Putamen (tissue), 1 donor: ENCODE measurements at regions not wholly inside any gene's neighbourhood (a gene's known extent, or its start where the extent isn't known, plus 50 kb on each side); places are given as distances from the start of the nearest gene placed in this dataset.
"Not testable (repeated sequence)": the region's sequence is repeated elsewhere in the genome, so short reads cannot be mapped to it uniquely, and the experiment has no call there.

Experiments
- DNase-seq: peaks from one replicate; pipeline ENCODE4 v3.0.0-alpha.2; 2016; ENCODE audit warnings: low spot score

DNA sequence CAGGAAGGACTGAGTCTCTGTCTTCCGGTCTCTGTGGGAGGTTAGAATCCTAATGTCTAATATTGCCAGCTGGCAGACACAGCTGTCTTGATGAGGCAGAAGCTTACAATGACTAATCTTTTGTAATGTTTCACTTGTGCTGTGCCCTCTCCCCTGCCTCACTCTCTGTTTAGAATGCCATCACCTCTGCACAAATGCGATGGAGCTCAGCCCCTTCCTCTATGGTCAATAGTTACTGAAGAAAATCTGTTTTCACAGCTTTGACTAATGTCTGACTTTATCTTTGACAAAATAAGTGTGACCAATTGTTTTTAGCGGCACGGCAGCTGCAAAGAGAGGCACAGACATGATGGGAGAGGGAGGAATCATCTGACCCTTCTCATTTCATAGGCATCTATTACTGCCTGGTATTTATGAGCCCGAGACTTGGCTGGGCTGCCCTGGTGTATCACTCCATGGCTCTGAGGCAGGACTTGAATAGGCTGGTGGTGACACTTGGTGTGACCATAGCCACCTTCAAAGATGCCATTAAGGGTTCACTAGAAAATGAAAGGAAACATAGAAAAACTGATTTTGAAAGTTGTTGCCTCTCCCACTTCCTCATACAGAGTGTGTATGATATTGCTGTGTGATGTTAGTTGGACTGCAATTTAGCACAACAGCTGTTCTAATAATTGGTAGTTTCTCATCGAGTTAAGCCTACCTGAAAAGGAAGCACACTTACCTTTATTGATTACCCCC lies 163.2 kb upstream of the NBPF11 start:
- no peak for DNase-seq

DNA sequence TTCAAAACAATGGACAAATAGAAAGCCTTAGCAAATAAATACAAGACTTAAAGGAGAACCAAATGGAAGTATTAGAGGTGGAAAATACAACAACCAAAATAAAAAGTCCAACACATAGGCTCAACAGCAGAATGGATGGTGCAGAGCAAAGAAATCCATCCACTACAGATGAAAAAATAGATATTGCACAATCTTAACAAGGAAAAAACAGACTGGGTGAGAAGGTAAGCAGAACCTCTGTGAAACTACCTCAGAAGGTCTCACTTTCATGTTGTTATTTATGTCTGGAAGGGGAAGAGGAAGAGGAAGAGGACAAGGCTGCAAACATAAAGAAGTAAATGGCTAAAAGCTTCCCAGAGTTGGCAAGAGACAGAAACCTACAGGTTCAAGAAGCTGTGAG lies 158.7 kb upstream of the NBPF11 start:
- DNase-seq: no peak

DNA sequence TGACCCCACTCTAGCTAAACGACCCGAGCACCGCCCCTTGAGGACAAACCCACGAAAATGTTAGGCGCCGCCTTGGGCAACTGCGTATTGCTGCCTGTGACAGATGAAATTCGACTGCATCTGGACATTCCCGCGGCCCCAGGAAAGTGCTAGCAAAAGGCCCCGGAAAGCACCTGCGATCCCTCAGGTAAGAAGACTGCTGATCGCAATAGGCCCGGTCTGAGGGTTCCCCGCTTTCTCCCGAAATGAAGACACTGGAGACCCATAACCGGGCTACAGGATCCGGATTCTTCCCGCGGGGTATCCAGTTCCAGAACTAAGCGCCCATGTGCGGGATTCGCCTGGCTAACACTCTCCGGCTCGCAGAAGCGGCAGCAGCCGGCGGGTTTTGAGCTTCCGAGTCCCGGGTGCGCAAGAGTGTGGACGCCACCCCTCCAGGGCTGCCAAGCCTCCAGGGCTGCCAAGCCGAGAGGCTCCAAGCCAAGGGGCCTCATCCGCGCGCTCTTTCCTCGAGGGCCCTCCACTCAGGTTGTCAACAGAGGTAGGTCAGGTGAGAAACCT lies 157.9 kb upstream of the NBPF11 start:
- no peak for DNase-seq

DNA sequence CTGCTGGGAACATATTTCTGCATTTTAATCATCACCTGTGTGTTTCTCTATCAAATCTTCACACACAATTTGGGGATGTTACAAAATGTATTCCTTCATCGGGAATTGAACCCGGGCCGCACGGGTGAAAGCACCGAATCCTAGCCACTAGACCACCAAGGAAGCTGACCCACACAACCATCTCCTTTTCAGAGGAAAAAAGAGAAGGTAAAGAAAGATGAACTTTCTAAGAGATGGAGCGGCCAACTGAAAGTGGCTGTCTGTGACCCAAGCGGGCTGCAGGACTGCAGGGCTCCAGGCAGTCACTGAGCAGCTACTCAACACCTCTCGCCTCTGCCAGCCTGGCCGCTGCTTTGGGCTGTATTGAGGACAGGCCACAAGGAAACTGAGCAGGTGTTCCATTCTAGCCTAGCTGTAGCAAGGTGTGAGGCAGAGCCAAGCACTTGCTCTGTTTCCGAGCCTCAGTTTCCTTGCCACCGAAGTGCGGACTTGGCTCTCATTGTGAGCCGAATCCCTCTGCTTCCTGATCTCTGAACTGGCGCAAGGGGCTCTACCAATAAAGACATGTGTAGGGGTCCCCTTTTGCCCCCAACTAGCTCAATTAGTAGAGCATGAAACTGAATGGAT lies 156.9 kb upstream of the NBPF11 start:
- DNase-seq: no peak

DNA sequence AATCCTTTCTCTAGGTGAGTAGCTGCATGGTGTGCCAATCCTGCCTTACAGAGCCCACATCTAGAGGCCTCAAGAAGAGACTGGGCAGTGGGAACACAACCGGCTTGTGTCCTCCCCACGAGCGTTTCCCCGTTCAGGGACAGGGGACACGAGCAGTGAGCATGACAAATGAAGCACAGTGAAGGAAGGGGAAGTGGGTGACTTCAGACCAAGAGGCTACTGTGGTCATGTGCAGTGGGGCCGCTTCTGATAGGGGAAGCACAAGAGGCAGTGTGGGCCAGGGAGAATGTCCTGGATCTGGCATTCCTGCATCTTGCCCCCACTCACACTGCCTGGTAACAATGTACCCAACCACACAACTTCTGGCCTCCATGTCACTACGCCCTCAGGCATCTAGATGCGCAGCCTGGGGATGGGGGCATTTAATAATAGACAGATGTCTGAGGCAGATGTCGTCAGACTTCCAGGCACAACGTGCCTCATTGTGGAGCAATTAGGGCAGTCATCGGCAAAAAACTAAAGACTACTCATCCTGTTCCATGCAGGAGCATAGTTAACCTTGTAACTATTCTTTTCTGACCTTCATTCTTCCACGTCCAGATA lies 155.6 kb upstream of the NBPF11 start:
- peak; percentile 3 for DNase-seq

DNA sequence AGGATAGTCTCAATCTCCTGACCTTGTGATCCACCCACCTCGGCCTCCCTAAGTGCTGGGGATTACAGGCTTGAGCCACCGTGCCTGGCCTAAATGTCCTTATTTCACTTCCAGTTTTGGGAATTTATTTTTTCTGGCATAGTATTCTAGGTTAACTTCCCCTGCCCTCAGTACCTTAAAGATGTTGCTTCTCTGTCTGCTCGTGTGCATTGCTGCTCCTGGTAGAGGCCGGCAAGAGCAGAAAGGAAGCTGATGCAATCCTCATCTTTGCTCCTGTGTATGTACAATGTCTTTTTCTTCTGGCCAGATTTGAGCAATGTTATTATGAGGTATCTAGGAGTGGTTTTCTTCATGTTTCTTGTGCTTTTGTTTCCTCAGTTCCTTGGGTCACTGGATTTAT lies 152.9 kb upstream of the NBPF11 start:
- DNase-seq: not testable (repeated sequence)

DNA sequence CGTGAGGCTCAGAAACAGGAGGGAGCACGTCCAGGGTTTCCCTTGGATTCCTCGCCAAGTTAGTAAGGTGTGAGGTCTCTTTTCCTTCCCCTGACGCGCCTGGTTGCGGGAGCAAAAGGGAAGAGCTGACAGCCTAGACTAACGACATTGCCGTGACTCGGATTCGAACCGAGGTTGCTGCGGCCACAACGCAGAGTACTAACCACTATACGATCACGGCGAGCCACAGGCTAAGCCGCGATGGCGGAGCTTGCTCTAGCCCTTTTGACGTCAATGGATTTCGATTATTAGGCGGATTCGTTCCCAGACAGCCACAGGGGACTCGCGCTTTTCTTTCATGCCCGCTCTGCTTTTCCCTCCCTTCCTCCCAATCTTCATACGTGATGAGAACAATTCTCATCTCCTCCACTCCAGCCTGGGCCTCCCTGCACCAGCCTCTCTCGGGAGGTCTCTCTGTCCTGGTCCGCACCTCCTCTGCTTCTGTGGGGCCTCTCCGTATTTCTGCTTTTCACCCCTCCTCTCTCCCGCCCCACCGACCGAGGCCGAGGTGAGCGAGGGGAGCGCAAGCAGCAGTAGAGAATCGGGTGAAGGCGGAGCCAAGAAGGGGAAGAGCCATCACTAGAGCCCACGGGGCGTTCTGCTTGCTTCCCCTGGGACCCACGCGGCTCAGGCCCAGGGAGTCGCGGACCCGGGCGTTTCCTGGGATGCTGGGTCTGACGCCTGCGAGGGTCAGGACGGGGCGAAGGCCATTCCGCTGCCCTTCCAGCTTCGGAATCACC lies 150.7 kb upstream of the NBPF11 start:
- DNase-seq: not testable (repeated sequence)

DNA sequence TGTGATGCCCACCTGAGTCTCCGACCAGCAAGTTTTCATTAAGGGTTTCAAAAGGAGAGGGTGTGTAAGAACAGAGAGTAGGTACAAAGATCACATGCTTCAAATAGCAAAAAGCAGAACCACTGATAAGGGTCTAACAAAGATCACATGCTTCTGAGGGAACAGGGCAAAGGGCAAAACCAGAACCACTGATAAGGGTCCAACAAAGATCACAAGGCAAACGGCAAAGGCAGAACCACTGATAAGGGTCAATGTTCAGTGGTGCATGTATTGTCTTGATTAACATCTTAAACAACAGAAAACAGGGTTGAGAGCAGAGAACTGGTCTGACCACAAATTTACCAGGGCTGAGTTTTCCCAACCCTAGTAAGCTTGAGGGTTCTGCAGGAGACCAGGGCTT lies 145.8 kb upstream of the NBPF11 start:
- DNase-seq: not testable (repeated sequence)

DNA sequence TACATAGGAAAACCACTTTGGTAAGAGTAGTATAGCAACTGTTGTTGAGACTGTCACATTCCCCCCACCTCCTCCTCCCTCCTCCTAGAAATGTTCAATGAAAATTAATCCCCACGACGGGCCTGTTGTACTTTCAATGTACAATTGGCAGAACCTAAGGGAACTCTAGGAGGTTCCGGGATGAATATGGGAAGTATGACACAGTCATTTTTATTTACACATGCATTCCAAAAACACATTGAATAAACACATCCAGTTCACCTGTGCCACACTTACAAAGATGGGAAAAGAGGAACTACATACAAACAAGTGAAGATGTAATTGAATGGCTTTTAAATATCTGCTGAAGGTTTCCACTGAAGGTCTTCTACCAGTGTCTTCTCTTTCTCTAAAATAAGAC lies 144.4 kb upstream of the NBPF11 start:
- no peak for DNase-seq

DNA sequence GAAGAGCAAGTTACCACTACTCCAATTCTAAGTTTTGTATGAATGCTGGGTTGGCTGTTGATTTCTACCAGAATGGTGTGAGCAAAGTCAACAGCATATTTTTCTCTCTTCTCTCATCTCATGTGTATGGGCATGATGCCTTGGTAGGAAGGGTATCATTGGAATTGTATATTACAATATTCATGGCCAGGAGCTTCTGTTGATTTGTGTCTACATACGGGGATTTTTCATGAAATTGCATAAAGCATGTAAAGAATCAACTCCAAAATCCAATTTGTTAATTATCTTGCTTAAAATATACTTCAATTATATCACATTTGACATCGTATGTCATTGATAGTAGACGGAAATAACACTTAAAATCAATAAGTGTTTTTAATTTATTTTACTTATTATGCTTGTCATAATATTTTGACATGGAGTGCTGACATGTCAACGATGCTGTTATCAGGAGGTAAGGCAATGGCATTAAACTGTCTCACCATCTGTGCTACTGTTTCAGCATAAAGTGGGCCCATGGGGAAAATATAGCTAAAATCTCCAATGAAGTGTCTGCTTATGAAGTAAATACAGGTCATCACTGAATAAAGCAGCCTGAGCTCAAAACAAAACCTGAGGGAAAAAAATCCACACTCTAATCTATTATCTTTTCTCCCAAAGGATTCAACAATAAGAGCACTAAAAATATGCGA lies 142.2 kb upstream of the NBPF11 start:
- DNase-seq: no peak

DNA sequence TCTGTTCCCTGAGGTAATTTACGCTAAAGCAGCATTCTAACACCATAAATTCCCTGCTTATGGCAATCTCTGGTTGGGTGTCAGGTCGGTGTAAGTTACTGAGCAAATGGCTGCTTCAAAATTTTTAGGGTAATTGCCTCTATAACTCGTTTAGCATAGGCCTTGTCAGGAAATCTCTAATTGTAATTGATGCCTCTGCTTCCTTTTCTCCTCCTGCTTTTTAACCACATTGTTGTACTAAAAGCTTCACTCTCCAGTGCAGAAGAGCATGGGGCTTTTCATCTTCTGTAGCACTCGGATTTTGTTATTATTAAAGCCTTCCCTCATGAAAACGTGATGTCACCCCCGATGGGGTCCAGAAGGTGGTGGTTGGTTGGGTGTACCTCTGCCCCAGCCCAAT lies 141.6 kb upstream of the NBPF11 start:
- DNase-seq: no peak

DNA sequence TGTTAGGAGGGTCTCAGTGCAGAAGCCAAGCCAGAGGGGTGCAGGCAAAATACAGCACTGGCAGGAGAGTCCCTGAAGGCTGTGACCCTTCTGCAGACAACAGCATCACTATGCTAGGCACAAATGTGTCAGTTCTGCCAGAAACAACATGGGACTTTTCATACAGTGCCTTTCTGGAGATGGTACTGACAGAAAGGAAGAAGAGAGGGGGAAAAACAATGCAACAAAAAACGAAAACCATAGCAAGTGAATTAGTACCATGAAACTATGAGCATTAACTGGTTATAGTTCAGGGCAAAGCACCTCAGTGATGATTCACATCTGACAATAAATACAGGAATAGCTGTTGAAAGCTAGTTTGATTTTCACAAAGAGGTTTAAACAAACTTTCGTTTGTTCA lies 140.8 kb upstream of the NBPF11 start:
- DNase-seq: no peak

DNA sequence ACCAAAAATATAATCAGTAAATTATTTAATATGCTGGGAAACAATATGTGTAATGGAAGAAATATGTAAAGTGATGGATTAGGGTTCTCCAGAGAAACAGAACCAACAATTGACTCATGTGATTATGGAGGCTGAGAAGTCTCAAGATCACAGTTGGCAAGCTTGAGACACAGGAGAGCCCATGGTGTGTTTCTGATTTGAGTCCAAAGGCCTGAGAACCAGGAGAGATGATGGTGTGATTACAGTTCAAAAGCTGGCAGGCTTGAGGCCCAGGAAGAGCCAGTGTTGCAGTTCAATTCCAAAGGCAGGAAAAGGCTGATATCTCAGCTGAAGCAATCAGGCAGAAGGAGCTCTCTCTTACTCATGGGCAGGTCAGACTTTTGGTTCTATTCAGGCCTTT lies 138.8 kb upstream of the NBPF11 start:
- DNase-seq: no peak

DNA sequence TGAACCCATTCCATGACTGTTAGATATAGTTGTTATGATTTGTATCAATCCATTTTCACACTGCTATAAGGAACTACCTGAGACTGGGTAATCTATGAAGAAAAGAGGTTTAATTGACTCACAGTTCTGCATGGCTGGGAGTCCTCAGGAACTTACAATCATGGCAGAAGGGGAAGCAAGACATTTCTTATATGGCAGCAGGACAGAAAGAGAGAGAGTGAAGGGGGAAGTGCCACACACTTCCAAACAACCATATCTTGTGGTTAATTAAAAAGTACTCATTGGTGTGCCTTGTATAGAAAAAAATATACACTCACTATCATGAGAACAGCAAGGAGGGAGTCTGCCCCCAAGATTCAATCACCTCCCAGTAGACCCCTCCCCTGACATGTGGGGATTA lies 137.6 kb upstream of the NBPF11 start:
- DNase-seq: no peak

DNA sequence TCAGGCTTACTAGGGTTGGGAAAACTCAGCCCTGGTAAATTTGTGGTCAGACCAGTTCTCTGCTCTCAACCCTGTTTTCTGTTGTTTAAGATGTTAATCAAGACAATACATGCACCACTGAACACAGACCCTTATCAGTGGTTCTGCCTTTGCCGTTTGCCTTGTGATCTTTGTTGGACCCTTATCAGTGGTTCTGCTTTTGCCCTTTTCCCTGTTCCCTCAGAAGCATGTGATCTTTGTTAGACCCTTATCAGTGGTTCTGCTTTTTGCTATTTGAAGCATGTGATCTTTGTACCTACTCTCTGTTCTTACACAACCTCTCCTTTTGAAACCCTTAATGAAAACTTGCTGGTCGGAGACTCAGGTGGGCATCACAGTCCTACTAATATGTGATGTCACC lies 133.9 kb upstream of the NBPF11 start:
- DNase-seq: not testable (repeated sequence)

DNA sequence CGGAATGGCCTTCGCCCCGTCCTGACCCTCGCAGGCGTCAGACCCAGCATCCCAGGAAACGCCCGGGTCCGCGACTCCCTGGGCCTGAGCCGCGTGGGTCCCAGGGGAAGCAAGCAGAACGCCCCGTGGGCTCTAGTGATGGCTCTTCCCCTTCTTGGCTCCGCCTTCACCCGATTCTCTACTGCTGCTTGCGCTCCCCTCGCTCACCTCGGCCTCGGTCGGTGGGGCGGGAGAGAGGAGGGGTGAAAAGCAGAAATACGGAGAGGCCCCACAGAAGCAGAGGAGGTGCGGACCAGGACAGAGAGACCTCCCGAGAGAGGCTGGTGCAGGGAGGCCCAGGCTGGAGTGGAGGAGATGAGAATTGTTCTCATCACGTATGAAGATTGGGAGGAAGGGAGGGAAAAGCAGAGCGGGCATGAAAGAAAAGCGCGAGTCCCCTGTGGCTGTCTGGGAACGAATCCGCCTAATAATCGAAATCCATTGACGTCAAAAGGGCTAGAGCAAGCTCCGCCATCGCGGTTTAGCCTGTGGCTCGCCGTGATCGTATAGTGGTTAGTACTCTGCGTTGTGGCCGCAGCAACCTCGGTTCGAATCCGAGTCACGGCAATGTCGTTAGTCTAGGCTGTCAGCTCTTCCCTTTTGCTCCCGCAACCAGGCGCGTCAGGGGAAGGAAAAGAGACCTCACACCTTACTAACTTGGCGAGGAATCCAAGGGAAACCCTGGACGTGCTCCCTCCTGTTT lies 128.9 kb upstream of the NBPF11 start:
- not testable (repeated sequence) for DNase-seq

DNA sequence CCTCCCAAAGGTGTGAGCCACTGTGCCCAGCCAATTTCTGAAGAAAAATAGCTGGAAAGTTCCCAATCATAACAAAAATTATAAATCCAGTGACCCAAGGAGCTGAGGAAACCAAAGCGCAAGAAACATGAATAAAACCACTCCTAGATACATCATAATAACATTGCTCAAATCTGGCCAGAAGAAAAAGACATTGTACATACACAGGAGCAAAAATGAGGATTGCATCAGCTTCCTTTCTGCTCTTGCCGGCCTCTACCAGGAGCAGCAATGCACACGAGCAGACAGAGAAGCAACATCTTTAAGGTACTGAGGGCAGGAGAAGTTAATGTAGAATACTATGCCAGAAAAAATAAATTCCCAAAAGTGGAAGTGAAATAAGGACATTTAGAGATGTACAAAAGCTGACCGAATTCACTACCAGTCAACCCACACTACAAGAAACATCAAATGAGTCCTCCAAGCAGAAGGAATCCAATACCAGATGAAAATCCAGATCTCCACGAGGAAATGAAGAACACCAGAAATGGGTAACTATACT lies 127.0 kb upstream of the NBPF11 start:
- DNase-seq: not testable (repeated sequence)

DNA sequence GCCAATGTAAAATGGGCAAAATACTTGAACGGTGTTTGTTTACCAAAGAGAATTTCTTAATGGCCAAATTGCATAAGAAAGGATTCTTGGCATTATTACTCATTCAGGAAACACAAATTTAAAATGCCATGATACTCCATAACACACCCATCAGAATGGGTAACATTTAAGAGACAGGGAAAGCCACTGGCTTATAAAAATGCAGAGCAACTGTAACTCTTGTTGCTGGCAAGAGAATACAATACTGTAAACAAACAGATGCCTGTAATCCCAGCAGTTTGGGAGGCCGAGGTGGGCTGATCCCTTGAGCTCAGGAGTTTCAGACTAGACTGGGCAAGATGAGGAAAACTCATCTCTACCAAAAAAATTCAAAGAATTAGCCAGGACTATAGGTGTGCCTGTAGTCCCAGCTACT lies 125.8 kb upstream of the NBPF11 start:
- DNase-seq: not testable (repeated sequence)

DNA sequence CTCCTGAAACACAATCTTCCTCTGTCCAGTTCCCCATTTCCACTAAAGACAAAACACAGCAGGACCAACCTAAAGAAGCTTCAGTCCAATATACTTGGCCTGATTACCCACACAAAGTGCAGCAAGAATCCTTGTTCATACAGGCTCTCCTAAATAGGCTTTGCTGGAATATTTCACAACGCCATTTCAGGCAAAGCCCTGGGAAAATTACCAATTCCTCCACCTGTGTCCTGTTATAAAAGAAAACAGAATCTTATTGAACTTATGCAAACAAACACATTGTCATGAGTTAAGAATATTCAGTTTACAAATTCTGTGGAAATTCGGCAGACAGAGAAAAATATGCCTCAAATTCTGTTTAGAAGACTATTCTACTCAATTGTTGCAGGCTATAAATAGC lies 115.0 kb upstream of the NBPF11 start:
- not testable (repeated sequence) for DNase-seq

DNA sequence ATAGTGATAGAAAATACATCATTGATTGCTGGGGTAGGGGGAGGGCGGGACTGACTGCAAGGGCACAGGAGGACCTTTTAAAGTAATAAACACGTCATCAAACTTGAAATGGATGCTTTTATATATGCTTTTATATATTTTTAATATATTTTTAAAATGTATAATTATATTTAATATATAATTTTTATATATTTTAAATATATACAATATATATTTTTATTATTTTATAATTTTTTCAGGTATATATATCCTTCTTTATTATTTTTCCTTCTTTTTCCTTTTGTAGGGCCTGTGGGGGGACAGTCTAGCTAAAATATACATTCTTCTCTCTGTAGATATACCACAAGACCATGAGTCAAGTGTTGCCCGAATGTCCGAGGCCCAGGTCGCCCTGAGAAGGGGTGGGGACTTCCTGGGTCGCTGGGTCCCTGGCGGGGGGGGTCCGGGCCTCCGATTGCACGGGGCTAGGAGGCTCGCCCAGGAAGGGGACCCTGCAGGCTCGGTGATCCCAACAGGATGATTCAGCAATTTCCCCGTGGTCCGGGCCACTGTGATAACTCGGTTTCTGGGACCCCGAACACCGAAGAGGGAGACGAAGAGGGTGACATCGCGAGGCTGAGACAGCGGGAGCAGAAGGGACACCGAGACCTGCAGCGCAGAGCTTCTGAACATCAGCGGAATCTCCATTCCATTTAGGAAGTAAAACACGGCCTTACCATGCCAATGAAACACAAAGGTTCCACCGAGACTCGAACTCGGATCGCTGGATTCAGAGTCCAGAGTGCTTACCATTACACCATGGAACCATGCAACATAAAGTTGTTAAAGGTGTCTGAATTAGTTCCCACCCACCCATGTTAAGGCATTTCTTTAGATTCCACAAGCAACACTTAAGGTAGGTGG lies 112.5 kb upstream of the NBPF11 start:
- DNase-seq: peak; percentile 2
